LoVo (cell line): ENCODE measurements at regions not wholly inside any gene's neighbourhood (a gene's known extent, or its start where the extent isn't known, plus 50 kb on each side); places are given as distances from the start of the nearest gene placed in this dataset.

Experiments
- DNase-seq: peaks from one replicate; pipeline ENCODE4 v3.0.0-alpha.2; 2016; ENCODE audit warnings: low spot score

DNA sequence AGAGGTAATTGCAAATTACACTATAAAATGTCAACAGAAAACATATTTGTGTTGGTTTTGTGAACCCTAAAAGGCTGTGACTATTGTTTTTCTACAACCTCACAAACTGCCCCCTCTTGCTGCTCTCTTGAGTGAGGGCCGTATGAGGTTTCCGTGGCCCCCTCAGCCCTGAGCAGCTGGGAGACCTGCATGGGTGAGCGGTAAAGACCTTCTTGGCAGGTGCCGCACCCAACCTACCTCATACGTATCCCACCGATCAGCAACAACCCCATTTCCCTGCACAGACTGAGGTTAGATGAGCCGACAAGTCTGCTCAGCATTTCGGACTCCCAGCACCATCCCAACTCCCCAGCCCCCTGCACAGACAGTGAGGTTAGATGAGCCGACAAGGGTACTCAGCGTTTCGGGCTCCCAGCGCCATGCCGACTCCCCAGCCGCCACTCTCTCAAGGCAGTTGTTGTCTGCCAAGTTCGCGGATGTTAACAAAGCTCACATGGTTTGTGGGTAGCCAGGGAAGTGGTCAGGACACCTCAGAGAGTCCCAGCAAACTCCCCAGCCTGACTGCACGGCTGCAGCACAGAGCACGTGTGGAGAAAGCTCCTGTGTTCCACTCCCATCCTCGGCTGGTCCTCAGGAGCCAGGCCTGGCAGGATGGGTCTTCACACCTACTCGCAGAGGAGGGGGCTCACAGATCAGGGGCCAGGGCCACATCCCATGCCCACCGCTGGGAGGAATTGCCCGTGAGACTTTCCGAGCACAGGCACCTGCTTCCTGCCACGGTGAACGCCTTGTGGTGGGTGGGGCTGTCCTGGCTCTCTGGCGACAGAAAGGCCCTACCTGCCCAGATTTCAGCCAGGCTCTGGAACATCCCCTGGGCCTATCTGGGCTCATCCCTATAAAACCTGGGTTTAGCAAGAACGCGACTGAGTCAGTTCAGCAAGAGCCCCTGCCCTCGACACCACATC lies 502.9 kb downstream of the BRD1 start:
- DNase-seq, result no peak

DNA sequence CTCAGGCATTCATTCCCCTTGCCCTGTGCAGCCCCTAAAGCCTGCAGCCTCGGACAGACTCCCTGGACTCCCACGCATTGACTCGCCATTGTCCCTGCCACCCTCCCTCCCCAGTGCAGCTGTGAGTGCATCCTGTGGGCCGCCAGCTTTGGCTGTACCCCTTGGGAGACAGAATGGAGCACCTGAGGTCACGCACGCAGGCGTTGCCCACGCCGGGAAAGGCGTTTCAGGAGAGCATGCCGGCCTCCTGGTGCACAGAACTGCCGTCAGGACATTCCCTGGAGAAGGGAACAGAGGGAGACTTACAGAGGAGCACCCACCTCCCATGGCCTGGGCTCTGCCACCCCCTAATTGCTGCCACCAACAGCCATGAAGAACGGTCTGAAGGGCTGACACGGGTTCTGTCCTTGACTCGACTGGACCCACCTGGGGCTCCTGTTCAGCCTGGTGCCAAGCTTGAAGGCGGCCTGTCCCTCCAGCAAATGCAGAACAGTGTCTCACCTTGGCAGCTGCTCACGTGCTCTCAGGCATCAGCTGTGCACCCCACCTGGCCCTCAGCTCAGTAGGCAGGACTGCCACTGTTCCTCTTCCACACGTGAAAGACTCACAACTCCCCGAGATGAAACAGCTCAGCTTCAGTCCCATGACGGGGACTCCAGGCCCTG lies 503.8 kb downstream of the BRD1 start:
- no peak for DNase-seq

DNA sequence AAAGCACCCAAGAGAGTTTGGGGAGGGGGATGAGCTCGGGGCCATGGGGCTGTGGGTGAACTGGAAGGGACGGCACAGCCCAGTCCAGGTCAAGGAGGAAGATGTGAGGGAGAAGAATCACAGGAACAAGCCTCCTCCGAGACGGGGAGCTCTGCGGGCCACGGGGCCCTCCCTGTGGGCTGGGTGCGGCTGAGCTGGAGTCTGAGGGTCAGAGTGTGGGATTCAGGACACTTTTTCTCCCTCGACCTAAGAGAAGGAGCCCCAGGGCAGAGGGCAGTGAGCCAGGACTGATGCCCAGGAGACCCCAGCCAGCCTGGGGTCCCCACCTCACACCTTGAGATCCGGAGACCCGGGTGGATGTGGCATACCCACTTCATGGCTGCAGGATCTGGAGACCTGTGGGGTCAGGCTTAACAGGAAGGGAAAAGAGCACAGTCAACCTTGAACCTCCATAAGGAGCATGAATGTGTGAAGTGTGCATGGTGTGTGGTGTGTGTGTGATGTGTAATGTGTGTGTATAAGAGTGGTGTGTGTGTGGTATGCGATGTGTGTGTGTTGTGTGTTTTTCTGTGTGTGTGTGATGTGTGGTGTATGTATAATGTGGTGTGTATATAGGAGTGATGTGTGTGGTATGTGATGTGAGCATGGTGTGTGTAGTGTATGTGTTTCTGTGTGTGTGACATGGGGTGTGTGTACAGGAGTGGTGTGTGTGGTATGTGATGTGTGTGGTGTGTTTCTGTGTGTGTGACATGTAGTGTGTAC lies 504.6 kb downstream of the BRD1 start:
- DNase-seq, result no peak

DNA sequence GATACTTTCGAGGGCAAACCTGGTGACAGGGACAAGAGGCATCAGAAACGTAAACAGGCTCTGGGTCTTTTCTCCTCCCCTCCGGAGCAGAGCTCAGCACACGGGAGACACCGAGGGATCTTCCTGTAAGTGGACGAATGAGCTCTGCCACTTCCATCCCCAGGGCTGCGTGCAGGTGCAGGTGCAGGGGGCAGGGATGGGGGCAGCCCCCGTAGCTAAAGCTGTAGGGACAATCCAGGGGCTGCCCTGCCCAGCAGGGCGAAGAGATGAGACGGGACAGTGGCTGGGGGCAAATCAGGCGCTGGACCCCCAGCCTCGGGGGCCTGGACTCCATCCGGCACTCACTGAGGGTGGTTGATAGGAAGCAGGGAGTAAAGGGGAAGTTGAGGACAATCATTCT lies 505.4 kb downstream of the BRD1 start:
- no peak for DNase-seq

DNA sequence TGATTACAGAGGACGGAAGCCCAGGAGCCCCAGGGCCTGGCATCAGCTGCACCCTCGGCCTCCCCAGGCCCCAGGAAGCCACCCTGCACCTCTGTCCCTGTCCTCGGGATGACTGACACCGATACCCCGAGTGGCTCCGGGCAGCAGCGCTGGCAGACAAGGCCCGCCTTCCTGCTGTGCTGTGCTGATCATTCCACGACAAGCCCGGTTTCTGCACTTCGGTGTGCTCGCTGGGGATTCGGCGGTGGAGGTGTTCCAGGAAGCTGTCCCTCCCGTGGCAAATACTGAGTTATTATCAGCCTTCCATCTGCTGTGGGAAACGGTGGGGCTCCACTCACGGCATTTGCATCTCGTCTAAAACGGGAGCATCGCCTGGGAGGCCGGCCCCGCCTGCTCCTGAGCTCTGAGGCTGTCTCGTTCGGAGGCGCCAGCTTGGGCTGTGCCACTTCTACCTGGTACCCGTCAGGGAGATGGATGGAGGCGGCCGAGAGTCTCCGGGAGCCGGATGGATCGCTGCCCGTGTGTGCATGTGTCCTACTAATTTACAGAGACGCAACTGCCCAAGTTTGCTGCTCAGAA lies 506.1 kb downstream of the BRD1 start:
- DNase-seq, result no peak

DNA sequence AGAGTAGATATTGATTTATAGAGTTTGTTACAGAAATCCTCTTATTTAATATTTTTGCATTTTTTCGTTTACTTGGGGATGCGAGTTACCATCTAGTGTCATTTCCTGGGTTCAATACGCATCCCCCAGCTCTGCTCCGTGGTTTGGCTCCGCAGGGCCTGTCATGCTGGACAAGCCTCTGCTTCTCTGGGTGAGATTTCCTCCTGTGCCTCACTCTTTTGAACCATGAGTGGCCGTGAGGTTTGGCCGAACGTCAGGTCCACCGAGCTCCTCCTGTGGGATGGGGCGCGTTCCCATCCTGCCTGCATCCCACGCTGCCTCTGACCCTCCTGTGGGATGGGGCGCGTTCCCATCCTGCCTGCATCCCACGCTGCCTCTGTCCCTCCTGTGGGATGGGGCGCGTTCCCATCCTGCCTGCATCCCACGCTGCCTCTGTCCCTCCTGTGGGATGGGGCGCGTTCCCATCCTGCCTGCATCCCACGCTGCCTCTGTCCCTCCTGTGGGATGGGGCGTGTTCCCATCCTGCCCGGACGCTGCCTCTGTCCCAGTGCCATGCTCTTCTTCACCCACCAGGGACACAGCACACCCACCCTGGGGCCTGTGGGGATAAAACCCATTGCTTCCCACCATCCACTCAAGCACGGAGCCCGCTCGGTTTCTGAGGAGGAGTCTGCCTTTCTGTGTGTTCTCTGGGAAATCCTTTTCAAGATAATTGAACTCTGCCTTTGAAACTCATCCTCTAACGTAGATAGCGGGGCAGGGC lies 506.8 kb downstream of the BRD1 start:
- no peak for DNase-seq

DNA sequence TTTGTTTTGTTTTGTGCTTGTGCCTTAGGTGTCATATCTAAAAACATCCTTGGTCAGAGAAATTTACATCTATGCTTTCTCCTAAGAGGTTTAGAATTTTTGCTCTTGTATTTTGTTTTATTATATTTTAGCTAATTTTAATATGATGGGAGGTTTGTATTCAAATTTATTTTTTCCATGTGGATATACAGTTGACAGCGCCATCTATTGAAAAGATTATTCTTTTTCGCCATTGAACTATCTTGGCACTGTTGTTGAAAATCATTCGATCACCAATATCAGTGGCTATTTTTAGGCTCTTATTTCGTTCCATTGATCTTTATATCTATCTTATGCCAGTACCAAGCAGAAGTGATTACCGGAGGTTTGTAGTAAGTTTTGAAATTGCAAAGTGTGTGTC lies 510.3 kb downstream of the BRD1 start:
- DNase-seq, result no peak

DNA sequence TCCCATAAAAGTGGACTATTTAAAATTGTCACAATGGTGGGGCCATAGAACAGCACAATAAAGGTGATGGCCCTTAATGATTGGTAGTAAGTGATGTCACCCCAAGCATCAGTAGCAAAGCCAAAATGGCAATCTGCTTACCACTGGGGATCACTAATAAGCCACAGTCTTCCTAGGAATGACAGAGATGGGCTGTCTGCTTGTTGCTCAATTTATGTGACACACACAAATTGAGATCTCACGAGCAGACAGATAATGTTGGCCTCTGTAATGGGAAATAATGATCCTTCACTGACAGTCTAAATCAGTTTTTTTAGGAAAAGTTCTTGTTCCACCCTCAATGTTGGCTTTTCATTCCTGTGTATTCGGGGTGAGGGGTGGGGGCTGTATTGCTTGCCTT lies 515.1 kb downstream of the BRD1 start:
- no peak for DNase-seq

DNA sequence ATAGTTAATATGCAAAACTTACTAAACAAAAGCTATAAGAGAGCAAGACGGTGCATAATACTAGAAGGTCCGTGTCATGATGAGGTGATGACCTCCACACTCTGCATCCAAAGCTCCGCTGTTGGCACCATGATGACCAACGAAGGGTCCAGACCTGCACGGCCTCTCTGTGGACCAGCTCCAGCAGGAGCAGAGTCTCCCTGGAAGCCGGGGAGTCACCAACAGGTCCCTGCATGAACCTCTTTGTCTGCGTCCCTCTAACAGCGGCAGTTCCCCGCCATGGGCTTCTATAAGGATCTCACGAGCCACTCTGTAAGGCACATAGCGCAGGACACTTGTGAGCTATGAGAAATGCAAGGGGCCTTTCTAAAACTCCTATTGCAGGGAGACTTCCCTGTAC lies 517.3 kb downstream of the BRD1 start:
- no peak for DNase-seq

DNA sequence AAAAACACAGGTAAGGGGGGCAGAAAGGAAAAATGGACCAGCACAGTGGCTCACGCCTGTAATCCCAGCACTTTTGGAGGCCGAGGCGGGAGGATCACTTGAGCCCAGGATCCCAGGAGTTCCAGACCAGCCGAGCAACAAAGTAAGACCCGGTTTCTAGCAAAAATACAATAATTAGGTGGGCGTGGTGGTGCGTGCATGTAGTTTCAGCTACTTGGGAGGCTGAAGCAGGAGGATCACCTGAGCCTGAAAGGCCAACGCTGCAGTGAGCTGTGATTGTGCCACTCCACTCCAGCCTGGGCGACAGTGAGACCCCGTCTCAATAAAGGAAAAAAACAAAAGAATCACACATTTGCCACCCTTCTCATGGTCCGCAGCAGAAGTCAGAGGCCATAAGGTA lies 519.4 kb downstream of the BRD1 start:
- no peak for DNase-seq

DNA sequence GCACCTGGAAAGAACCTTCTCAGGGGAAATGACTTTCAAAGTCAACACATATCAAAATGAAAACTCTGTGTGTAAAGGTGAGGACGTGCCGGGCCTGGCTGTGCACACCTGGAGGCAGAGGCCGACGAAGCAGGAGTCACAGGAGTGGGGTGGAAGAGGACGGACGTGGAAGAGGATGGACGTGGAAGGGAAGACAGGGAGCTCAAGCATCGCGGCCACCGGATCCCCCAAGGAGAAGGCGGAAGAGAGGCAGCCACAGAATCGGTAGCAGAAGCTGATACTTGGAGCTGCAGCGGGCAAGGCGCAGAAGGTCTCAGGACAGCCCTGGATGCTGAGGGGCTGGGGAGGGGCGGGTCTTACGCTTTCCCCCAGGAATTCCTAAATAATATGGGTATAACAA lies 519.8 kb downstream of the BRD1 start:
- no peak for DNase-seq

DNA sequence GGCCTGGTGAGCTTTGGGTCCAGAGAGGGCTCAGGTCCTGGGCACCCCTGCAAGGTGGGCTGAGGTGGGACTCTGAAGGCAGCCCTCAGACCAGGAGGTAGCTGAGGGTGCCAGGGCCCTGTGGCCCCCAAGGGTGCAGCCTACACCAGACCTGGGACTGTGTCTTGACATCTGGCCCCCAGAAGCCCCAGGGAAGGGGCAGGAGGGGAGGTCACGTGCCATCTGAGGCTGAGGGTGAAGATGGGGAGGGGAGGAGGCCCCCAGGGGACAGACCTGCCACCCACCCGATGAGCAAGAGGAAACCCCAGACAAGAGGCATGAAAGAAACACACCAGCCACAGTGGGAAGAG lies 520.2 kb downstream of the BRD1 start:
- DNase-seq, result no peak

DNA sequence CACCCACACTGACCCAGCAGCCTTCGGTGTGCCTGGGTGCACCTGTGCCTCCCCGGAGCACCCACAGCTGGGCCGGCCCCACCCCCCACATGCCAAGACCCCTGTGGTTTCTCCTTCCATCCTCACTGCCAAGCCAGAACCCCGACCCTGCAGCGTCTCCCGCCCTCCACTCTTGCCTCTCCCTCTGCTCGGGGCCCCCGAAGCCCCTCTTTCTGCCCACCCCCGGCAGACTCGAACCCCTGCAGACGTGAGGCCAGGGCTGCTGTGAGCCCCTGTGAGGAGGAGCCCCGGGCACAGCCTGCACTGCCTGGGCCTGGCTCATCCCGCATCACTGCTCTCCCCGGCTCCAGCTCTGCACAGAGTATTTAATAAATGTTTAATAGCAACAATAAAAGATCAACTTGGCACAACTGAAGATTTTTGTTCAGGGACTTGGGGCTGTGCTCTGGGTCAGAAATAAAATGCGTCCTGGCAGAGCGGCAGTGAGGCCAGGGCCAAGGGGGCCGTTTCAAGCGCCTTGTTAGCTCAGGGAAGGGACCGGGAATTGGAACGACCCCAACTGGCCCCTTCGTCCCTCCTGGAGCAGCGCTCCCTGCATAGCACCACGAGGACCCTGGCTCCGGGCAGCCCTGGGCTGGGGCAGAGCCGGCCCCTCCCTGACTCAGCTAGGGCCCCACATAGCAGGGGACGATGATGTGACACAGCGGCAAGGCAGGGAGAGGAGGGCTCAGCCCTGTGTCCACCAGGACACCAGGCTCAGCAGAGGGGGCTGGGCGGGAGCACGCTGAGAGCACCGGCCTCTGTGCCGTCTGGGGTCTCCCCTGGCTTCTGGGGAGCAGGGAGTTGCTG lies 520.8 kb downstream of the BRD1 start:
- DNase-seq, result no peak

DNA sequence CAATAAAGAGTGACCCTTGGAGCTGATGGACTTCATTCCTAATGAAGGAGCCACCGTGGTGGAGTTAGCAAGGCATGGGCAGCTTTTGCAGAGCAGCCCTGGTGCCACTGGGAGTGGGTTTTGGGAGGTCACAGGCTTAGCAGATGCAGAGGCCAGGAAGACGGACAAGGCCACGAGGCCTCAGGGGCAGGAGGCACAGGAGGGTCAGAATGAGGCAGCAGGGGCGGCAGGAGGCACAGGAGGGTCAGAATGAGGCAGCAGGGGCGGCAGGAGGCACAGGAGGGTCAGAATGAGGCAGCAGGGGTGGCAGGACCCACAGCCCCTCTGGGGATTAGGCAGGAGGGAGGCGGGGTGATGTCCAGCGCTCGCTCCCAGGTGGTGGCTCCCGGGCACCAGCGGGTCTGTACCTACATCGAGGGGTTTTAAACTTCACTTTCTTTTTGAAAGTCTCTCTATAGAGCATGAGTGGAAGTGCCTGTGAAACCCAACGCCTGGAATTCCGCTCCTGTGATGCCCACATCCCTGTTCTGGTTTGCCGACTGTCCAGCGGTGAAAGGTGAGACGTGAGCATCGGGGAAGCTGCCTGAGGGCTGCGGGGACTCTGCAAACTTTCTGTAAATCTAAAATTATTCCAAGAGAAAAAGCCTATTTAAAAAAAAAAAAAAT lies 521.6 kb downstream of the BRD1 start:
- no peak for DNase-seq

DNA sequence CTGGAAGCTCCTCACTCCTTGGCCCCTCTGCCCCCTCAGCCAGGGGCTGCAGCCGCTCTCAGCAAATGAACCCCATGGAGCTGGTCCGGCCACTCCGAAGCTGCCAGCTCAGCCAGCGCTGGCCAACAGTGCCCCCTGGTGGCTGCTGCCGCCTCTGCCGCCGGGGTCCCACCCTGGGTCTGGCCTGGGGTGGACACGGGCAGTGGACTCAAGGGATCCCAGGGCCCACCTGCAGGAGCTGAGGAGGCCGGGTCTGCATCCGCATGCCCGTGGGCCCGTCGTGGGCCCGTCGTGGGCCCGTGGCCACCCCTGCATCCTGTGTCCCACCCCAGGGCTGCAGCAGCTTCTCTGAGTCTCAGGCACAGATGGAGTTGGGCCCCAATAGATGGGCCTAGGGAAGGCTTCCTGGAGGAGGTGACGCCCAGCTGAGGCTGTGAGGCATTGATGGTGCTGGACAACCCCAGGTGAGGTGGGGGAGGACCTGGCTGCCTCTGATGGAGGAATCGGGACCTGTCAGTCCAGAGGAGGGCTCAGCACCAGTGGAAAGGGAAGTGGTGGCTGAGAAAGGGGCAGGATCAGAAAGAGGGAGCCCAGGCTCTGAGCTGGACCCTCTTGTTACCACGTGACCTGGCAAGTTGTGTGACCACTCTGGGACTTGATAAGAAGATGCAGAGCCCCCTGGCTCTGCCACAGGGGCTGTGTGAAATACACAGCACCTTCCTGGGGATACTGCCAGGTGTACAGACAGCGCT lies 522.3 kb downstream of the BRD1 start:
- DNase-seq, result peak; percentile 23

DNA sequence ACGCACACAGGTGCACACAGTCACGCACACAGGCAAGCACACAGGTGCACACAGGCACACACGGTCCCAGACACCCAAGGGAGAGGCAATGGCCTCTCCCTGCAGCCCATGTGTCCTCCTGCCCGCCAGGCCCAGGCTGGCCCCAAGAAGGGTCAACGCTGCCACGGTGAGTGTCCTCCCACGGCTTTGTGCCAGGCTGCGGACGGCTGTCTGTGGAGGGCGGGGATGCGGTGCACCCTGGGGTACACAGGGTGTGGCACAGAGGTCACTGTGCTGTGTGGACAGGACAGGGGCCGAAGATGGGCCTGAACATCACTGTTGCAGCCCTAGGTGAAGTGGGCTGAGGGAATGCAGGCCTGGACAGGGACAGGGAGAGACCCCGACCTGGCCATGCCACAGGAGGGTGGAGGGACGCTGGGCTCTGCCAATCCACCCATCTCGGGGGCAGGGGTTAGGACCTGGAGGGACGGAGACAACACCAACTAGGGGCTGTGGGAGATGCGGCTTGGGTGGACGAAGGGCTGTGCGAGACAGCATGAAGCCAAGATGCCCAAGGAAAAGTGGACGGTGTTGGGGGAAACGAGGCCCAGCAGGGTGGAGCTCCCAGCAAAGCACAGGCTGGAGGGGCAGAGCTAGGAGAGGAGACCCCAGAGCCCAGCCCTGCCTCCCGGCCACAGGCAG lies 523.8 kb downstream of the BRD1 start:
- no peak for DNase-seq

DNA sequence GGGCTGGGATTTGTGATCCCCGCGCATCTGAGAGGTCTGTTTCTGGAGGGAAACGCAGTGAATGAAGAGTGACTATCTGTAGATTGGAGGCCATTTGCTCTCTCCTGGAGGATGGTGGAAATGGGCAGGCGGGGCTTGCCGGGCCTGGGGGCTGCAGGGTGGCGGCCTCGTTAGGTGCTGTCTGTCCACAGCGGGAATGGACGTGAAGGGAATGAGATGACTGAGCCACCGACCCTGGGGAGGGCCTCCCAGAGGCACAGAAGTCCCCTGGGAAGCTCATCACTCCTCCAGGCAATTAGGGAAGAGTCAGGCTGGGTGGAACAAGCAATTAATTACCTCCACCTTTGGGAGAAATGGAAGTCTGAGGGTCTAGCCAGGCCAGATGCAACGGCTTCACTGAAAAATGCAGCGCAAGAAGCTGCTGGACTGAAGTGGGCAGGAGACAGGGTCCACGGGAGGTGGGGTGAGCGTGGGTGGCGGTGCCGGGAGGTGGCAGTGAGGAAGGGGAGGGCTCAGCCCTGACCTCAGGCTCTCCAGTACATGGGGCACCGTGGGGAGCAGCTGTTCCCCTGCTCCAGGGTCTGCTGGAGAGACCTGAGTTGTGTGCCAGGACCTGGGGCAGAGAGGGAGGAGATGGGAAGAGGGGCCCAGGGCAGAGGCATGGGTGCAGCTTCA lies 524.5 kb downstream of the BRD1 start:
- no peak for DNase-seq

DNA sequence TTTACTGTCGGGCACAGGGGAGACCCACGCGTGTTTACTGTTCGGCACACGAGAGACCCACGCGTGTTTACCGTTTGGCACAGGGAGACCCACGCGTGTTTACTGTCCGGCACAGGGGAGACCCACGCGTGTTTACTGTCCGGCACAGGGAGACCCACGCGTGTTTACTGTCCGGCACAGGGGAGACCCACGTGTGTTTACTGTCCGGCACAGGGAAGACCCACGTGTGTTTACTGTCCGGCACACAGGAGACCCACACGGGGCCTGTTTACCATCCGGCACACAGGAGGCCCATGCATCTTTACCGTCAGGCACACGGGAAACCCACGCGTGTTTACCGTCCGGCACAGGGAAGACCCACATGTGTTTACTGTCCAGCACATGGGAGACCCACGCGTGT lies 525.1 kb downstream of the BRD1 start:
- no peak for DNase-seq

DNA sequence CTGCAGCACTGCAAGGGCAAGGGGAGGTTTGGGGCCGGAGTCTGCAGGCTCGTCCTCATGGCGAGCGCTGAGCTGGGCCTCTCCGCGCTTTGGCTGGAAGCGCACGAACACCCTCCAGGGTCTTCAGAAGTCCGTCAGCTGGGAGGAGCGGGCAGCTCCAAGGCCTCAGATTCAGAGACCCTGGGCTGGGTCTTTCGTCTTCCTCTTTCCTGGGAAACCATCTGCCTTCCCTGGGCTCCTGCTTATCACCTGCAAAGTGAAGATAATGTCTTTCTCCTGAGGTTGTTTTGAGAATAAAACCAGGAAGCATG lies 525.6 kb downstream of the BRD1 start:
- DNase-seq, result no peak
